Nephron progenitor cell (in vitro differentiated cells): ENCODE measurements at regions not wholly inside any gene's neighbourhood (a gene's known extent, or its start where the extent isn't known, plus 50 kb on each side); places are given as distances from the start of the nearest gene placed in this dataset.
"Not testable (repeated sequence)": the region's sequence is repeated elsewhere in the genome, so short reads cannot be mapped to it uniquely, and the experiment has no call there.

Experiments used
- DNase-seq: peaks from one replicate; pipeline ENCODE4 v3.0.0; 2021
- H3K27ac Mint-ChIP-seq: 2 replicates; pipeline ENCODE4 v1.8.0; 2021; ENCODE audit warnings: mild to moderate bottlenecking, moderate library complexity, mixed read lengths
- H3K27me3 Mint-ChIP-seq: 2 replicates; pipeline ENCODE4 v1.8.0; 2021; ENCODE audit warnings: mild to moderate bottlenecking, low read depth, mixed read lengths; ENCODE audit not compliant: poor library complexity
- H3K36me3 Mint-ChIP-seq: 2 replicates; pipeline ENCODE4 v1.8.0; 2021; ENCODE audit warnings: low read depth, mixed read lengths
- H3K4me1 Mint-ChIP-seq: 2 replicates; pipeline ENCODE4 v1.8.0; 2021; ENCODE audit warnings: mixed read lengths
- H3K4me3 Mint-ChIP-seq: 2 replicates; pipeline ENCODE4 v1.8.0; 2021; ENCODE audit warnings: mild to moderate bottlenecking, moderate library complexity, mixed read lengths
- H3K9me3 Mint-ChIP-seq: 2 replicates; pipeline ENCODE4 v1.8.0; 2021; ENCODE audit warnings: mild to moderate bottlenecking, moderate library complexity, mixed read lengths
- CTCF ChIP-seq: fragments of 200-600 bp; sonication (generic); IDR thresholded peaks from 2 replicates; pipeline ENCODE4 v1.5.0; 2021; ENCODE audit warnings: antibody characterized with exemption

DNA sequence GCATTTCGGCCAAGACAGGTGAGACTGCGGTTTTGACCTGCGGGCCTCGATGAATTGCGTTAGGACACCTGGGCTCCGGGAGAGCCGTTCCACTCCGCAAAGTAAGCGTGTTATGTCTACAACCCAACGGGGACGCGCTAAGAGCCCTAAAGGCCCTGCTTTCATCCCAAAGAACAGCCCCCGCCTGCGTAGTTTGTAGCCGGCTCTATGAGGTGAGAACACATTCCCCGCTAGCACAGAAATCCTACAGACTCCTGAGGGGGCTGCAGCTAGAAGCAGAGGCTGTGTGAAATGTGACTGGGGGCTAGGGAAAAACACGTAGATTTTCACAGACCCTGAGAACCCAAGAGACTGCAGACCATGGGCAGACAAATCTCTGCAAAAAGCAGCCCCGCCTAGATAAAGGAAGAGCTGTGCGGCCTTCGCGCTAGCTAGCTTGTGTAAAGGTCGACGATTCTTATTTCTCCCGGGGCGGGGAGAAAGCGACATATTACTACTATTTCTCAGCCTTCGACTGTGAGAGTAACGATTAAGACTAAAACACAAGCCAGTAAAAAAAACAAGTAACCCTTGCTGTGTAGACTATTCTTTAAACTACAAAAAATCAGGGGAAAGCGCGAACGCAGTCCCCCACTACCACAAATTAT, 242.9 kb downstream of the FAM72C start:
- DNase-seq, H3K4me3 Mint-ChIP-seq, H3K4me1 Mint-ChIP-seq, H3K36me3 Mint-ChIP-seq, H3K27me3 Mint-ChIP-seq, H3K27ac Mint-ChIP-seq: not testable (repeated sequence)
- peaks cover 59% of the 10 kb centered on the region for H3K9me3 Mint-ChIP-seq

DNA sequence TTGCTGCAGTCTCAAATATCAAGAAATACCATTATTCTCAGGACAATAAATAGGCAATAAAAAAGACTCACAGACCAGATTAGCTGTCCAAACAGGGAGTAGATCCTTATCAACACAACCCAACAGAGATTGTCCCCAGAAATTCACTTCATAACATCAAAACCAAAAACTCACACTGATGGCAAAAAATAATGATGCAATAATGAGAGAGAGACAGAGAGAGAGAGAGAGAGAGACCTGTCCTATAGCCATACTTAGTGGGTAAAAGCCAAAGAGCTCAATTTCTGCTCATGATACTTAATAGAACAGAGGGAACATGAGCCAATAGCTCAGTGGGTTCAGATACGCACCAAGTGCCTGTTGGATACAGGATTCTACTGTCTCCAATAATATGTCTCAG, 244.5 kb downstream of the FAM72C start:
- DNase-seq, result no peak
- no peak overlapping the region for H3K27ac Mint-ChIP-seq
- H3K27me3 Mint-ChIP-seq, result no peaks in the 10 kb centered on the region
- H3K4me1 Mint-ChIP-seq, result no peaks in the 10 kb centered on the region
- no peaks in the 10 kb centered on the region for H3K36me3 Mint-ChIP-seq
- H3K4me3 Mint-ChIP-seq, result no peak overlapping the region
- TF ChIP-seq CTCF, result no peak
- H3K9me3 Mint-ChIP-seq, result peaks cover 56% of the 10 kb centered on the region

DNA sequence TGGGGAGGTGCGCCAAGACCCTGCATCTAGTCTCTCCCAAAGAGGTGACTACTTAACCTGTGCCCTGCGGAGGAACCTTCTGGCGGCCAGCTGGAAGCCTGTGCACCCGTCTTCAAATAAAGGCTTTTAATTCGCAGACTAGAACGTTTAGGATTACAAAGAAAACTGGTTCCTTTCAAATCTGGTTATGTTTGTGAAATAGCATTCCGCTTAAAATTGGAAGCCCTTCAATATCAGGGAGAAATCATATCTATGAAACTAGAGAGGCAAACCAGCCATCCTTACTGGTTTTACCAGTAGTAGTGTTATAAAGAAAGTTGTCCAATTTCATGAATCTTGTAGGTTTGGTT, 250.8 kb downstream of the FAM72C start:
- no peak for DNase-seq
- no peaks in the 10 kb centered on the region for H3K36me3 Mint-ChIP-seq
- no peak overlapping the region for H3K4me3 Mint-ChIP-seq
- peaks cover 82% of the 10 kb centered on the region for H3K9me3 Mint-ChIP-seq
- no peak overlapping the region for H3K27ac Mint-ChIP-seq
- no peaks in the 10 kb centered on the region for H3K4me1 Mint-ChIP-seq
- H3K27me3 Mint-ChIP-seq, result no peaks in the 10 kb centered on the region
- no peak for TF ChIP-seq CTCF

DNA sequence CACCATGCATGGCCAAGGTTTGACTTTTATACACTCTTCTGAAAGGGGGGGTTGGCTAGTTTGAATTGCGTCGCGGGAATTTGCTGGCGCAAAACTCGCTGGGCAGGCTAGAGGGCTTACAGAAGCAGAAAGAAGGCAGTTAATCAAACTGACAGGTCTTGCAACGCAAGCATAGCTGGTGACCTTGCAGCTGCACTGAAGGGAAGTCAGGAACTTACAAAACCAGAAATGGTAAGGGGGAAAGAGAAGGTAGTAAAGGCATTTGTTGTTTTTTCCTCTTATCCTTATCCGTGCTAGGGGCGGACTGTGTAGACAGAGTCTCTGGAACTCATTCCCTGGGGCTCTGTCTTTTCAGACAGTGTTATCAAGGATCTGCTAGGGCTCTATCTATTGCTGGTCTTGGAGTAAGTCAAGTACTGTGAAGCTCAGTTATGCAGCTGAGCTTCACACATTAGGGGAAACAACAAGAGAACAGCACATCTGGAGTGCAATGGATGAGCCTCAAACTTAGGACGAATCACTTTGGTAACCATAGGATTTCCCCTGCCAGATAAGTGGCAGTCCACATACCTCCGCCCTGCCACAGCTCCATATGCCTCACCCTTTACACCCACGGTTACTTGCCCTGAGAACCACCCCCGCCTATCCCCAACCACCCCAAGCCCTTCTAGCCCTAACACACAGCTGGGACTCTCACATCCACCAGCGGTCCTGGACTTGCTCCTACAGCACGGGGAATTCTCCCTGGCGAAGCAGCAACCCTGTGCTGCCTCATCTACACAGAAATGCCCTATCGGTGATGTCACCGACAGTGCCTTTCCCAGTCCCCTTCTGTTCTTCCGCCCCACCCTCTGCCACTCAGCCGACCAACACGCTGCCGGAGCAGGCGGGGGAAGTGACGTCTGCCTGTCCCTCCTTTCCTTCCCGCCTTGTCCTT, 251.4 kb downstream of the FAM72C start:
- no peak overlapping the region for H3K4me3 Mint-ChIP-seq
- no peak overlapping the region for H3K27ac Mint-ChIP-seq
- TF ChIP-seq CTCF, result no peak
- no peaks in the 10 kb centered on the region for H3K27me3 Mint-ChIP-seq
- peaks cover 87% of the 10 kb centered on the region for H3K9me3 Mint-ChIP-seq
- no peak for DNase-seq
- H3K4me1 Mint-ChIP-seq, result no peaks in the 10 kb centered on the region
- H3K36me3 Mint-ChIP-seq, result no peaks in the 10 kb centered on the region

DNA sequence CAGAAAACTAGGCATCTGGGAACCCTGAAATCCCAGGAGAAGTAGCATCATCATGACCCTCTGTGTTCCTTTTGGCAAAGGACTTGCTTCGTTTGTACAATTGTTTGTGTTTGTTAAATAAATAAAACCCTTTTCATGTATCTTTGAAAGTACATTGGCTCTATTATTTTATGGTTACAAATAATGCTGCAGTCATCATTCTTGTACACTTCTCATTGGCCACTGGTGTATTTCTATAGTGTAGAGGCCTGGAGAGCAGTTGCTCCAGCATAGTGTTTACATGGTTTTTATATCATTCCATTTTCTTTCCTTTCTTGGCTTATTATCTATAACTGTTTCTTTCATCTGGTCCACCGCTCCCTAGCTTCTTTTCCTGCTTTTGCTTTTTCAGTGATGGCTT, 253.3 kb downstream of the FAM72C start:
- peaks cover 92% of the 10 kb centered on the region for H3K9me3 Mint-ChIP-seq
- no peaks in the 10 kb centered on the region for H3K27me3 Mint-ChIP-seq
- H3K4me1 Mint-ChIP-seq, result no peaks in the 10 kb centered on the region
- no peak overlapping the region for H3K4me3 Mint-ChIP-seq
- H3K36me3 Mint-ChIP-seq, result no peaks in the 10 kb centered on the region
- TF ChIP-seq CTCF, result no peak
- DNase-seq, result no peak
- no peak overlapping the region for H3K27ac Mint-ChIP-seq

DNA sequence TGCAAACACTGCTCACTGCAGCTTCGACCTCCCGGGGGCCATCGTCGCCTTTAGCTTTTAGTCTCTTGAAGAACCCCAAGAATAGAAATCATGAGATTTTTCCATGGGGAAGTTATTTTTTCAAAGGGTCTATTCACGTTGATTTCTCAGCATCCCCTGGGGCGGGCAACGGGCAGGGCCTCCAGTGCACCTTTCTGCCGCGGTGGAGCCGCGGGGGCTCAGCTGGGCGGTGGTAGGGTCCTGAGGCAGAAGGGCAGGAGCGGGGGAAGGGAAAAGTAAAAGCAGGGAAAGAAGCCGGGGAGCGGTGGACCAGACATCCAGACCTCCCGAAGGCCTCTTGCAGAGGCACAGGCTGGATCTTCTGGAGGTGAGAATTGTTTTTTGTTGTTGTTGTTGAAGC, 253.8 kb downstream of the FAM72C start:
- H3K27me3 Mint-ChIP-seq, result no peaks in the 10 kb centered on the region
- no peaks in the 10 kb centered on the region for H3K4me1 Mint-ChIP-seq
- DNase-seq, result no peak
- no peak overlapping the region for H3K4me3 Mint-ChIP-seq
- TF ChIP-seq CTCF, result no peak
- H3K9me3 Mint-ChIP-seq, result peaks cover 92% of the 10 kb centered on the region
- no peak overlapping the region for H3K27ac Mint-ChIP-seq
- no peaks in the 10 kb centered on the region for H3K36me3 Mint-ChIP-seq
